ENCODE measurements at regions not wholly inside any gene's neighbourhood (a gene's known extent, or its start where the extent isn't known, plus 50 kb on each side); places are given as distances from the start of the nearest gene placed in this dataset.
"Not testable (repeated sequence)": the region's sequence is repeated elsewhere in the genome, so short reads cannot be mapped to it uniquely, and the experiment has no call there.

GRCh38 chr4:34309383-34309906 lies 1934.9 kb downstream of the ARAP2 start:
- DNase-seq (ENCODE audit: low read depth) = no peak

GRCh38 chr4:34318773-34319172 lies 1925.5 kb downstream of the ARAP2 start:
- no peak for DNase-seq (ENCODE audit: low read depth)

- peak; percentile 21 for DNase-seq (ENCODE audit: low read depth)
These were observed 1920.6 kb downstream of the ARAP2 start for GRCh38 chr4:34323549-34324320.

GRCh38 chr4:34328939-34329338 lies 1915.4 kb downstream of the ARAP2 start:
- no peak for DNase-seq (ENCODE audit: low read depth)

DNA sequence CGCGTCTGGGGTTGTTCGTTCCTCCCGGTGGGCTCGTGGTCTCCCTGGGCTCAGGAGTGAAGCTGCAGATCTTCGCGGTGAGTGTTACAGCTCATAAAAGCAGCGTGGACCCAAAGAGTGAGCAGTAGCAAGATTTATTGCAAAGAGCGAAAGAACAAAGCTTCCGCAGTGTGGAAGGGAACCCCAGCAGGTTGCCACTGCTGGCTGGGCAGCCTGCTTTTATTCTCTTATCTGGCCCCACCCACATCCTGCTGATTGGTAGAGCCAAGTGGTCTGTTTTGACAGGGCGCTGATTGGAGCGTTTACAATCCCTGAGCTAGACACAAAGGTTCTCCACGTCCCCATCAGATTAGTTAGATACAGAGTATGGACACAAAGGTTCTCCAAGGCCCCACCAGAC lies 1909.2 kb downstream of the ARAP2 start:
- not testable (repeated sequence) for DNase-seq (ENCODE audit: low read depth)

GRCh38 chr4:34335556-34335955 lies 1908.8 kb downstream of the ARAP2 start:
- DNase-seq (ENCODE audit: low read depth) = not testable (repeated sequence)

DNA sequence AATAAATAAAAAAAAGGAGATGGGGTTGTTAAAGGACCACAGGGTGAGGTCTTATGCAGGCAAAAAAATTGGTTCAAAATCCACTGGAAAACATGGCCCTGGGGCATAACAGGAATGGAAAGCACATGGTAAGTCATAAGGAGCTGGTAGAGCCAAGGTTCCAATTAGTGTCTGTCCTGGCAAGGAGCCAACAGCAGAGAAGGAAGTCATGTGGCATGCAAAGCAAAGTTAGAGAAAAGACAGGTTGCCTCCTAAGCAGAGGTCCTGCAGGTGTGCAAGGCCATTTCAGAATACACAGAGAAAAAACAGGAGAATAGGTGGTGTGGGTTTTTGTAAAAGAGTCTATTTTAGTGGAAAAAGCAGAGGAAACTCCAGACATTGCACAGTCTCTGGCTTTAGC lies 1881.7 kb downstream of the ARAP2 start:
- DNase-seq (ENCODE audit: low read depth) = no peak

DNA sequence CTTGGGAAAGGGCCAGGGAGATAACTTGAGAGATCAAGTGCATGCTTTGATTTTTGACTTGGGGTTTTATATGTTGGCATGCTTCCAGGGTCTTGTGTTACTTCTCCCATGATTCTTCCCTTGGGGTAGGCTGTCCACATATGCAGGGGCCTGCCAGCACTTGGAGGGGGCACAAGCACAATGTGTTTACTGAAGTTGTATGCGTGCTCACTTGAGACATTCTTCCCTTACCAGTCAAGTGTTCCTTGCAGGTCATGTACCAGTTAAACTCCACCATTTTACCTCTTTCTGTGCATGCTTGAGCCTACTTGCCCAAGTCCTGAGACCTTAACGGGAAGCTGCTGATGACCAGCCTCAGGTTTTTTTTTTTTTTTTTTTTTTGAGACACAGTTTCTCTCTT lies 1880.5 kb downstream of the ARAP2 start:
- DNase-seq (ENCODE audit: low read depth) = no peak

DNA sequence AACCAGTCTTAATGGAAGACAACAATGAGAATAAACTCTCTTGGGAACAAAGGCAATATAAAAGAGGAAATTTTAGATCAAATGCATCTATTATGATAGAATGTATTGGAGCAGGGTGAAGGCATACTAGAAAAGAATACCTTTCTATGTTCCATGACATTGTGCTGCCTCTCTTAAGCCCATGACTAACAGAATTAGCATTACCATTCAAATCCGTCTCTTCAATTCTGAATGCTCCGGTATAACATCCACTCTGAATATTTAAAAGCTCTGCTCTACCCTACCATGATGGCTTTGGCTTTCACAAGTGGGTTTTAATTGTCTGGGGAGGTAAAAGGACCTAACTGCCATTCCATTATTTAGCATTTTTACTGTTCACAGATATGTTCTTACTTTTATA lies 1878.4 kb downstream of the ARAP2 start:
- DNase-seq (ENCODE audit: low read depth) = no peak

DNA sequence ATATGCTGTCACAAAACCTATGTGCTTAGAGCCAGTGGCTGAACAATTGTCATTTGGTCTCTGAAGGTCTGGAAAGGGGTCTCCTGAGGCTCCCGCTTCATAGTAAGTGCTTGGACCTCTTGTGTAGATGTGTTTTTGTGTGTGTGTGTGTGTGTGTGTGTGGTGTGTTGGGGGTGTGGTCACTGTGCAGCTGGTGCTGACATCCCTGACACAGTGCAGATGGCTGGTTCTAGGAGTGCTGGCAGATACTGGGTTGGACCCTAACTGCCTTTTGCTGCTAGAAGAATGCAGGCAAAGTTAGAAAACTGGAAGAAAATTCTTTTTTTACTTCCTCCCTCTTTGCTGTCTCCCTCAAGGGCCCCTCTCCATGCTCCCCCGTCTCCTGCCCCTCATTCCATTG lies 1872.6 kb downstream of the ARAP2 start:
- DNase-seq (ENCODE audit: low read depth) = no peak

DNA sequence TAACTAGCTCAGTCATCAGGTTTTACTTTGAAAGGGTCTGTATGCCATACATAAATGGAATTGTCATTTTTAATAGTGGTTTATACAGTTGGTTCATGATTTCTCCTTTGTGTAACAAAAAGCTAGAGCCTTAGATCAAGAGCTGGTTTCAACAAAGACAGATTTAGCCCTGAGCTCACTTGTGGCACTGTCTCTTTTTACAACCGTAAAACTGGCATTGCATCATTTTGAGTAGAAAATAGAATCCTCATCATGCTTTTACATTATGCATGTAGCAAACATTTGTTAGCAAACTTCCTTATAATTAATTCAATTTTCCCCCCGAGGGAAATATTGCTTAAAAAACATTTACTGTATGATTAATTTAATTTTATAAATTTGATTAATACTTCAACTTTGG lies 1871.5 kb downstream of the ARAP2 start:
- no peak for DNase-seq (ENCODE audit: low read depth)

GRCh38 chr4:34373456-34373855 lies 1870.9 kb downstream of the ARAP2 start:
- no peak for DNase-seq (ENCODE audit: low read depth)

DNA sequence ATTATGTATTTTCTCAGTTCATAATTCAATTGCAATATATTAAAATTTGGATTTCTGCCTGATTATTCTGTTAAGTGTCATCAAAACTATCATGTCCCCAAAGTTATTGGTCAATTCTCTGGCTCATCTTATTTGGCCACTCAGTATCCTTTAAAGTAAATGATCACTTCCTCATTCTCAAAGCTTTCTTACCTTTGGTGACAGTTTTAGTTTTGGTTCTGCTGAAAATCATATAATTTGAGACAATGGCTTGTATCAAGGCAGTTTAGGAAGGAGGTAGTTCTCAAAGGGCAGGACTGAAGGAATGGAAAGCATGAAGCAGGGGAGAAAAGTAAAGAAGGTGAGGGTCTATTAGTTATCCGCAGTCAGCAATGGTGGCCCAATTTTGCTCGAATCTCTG lies 1832.1 kb downstream of the ARAP2 start:
- no peak for DNase-seq (ENCODE audit: low read depth)

- DNase-seq (ENCODE audit: low read depth) = no peak
These were observed 1831.4 kb downstream of the ARAP2 start for GRCh38 chr4:34412911-34413310.

- DNase-seq (ENCODE audit: low read depth) = no peak
These were observed 1827.2 kb downstream of the ARAP2 start for GRCh38 chr4:34417160-34417559.

DNA sequence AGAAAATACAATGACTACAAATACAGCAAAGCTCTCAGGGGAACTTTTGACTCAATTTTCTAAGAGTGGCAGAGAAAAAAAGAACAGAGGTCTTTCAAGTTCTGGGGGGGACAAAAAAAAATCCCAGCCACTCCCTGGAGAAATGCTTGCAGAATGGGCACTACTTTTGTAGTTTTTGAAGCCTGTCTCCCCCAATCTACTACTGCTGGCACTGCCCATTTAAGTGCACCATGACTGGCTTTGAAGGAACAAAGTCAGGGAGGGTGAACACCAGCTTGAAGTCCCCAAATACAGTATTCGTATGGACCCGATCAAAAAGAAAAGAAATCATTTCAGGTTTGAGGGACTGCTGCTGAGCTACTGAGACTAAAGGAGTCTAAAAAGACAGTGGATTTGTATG lies 1824.4 kb downstream of the ARAP2 start:
- DNase-seq (ENCODE audit: low read depth) = no peak

GRCh38 chr4:34422472-34423175 lies 1821.7 kb downstream of the ARAP2 start:
- peak; percentile 3 for DNase-seq (ENCODE audit: low read depth)

GRCh38 chr4:34432706-34433105 lies 1811.6 kb downstream of the ARAP2 start:
- DNase-seq (ENCODE audit: low read depth) = no peak

- DNase-seq (ENCODE audit: low read depth) = not testable (repeated sequence)
These were observed 1809.9 kb downstream of the ARAP2 start for GRCh38 chr4:34434377-34434776.

DNA sequence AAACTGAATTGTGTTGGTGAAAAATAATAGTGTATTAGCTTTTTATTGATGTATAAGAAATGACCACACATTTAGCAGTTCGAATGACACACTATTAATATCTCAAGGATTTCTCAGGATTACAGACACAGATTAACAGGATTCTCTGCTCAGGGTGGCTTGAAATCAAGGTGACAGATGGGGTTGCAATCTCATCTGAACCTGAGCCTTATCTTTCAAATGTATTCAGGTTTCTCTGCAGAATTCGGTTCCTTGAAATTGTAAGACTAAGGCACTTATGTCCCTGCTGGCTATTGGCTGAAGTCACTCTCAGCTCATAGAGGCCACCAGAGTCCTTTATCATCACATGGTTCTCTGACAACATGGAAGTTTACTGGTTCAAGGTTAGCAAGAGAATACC lies 1780.1 kb downstream of the ARAP2 start:
- DNase-seq (ENCODE audit: low read depth) = no peak

DNA sequence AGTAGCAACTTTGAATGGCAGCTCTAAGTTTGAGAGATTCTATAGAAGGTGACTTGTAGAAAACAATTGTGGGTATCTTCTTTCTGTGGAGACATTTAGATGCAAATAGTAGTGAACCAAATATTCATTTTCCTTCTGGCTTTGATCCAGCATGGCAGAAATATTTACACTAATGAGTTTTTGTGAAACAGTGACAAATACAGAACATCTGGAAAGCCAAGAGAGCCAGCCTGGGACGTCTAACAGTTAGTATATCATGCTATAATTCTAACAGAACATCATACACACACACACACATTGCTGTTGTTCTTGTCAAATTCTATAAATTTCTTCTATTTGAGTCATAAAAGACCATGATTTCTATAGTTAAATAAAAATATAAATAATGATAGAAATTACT lies 1777.9 kb downstream of the ARAP2 start:
- no peak for DNase-seq (ENCODE audit: low read depth)

- DNase-seq (ENCODE audit: low read depth) = no peak
These were observed 1774.8 kb downstream of the ARAP2 start for GRCh38 chr4:34469516-34469915.

DNA sequence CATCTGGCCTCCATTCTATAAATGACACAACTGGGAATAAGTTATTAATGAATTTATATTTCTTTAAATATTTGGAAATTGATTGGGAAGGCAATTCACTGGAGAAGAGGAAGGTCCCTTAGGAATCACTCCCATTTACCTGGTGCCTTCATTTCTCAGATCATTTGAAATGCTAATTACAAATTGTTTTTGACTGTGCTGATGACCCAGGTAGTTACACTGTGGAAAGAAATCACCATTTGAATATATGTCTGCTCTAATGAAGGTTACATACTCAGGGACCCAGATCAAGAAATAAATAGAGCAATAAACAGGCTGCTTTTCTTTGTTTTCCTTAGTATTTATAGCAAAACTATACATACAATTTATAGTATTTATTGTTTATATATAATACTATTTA lies 1759.1 kb downstream of the ARAP2 start:
- DNase-seq (ENCODE audit: low read depth) = no peak

Data from EH (cell line).